H9 (cell line): ENCODE measurements at regions not wholly inside any gene's neighbourhood (a gene's known extent, or its start where the extent isn't known, plus 50 kb on each side); places are given as distances from the start of the nearest gene placed in this dataset.

Source experiments
- DNase-seq: peaks from one replicate; pipeline ENCODE4 v3.0.0-alpha.2; 2017
- H2AFZ ChIP-seq: one replicate; pipeline ENCODE4 v1.6.1; 2013; ENCODE audit warnings: mild to moderate bottlenecking, low read length, control low read depth, moderate library complexity
- H2AK5ac ChIP-seq: 2 replicates; pipeline ENCODE4 v1.6.1; 2013; ENCODE audit warnings: low read length, control low read depth, mixed read lengths; ENCODE audit not compliant: insufficient read length
- H2BK120ac ChIP-seq: one replicate; pipeline ENCODE4 v1.6.1; 2013; ENCODE audit warnings: low read depth, mild to moderate bottlenecking, low read length, control low read depth, inconsistent platforms; ENCODE audit not compliant: poor library complexity, severe bottlenecking
- H2BK12ac ChIP-seq: 2 replicates; pipeline ENCODE4 v1.6.1; 2013; ENCODE audit warnings: low read length, control low read depth, mixed read lengths, low read depth; ENCODE audit not compliant: insufficient read length
- H2BK15ac ChIP-seq: 2 replicates; pipeline ENCODE4 v1.6.1; 2013; ENCODE audit warnings: low read depth, low read length, control low read depth
- H2BK20ac ChIP-seq: one replicate; pipeline ENCODE4 v1.6.1; 2013; ENCODE audit warnings: low read depth, mild to moderate bottlenecking, low read length, control low read depth, inconsistent platforms; ENCODE audit not compliant: poor library complexity, severe bottlenecking
- H2BK5ac ChIP-seq: 2 replicates; pipeline ENCODE4 v1.6.1; 2013; ENCODE audit warnings: low read length, control low read depth, mixed read lengths; ENCODE audit not compliant: insufficient read length
- H3K14ac ChIP-seq: 2 replicates; pipeline ENCODE4 v1.6.1; 2013; ENCODE audit warnings: low read length, control low read depth; ENCODE audit not compliant: insufficient read depth
- H3K18ac ChIP-seq: 2 replicates; pipeline ENCODE4 v1.6.1; 2013; ENCODE audit warnings: low read depth, mild to moderate bottlenecking, mixed read lengths, low read length, control low read depth; ENCODE audit not compliant: insufficient read length
- H3K23ac ChIP-seq: 2 replicates; pipeline ENCODE4 v1.6.1; 2013; ENCODE audit warnings: low read length, control low read depth, mixed read lengths, low read depth; ENCODE audit not compliant: insufficient read length
- H3K23me2 ChIP-seq: 2 replicates; pipeline ENCODE4 v1.6.1; 2013; ENCODE audit warnings: low read depth, mild to moderate bottlenecking, mixed read lengths, low read length, control low read depth; ENCODE audit not compliant: insufficient read length, poor library complexity, severe bottlenecking
- H3K27ac ChIP-seq: 2 replicates; pipeline ENCODE4 v1.5.1; 2013; ENCODE audit warnings: low read length, control low read depth, mixed read lengths, low read depth; ENCODE audit not compliant: insufficient read length
- H3K27me3 ChIP-seq: 2 replicates; pipeline ENCODE4 v1.6.1; 2013; ENCODE audit warnings: low read length, control low read depth, inconsistent platforms; ENCODE audit not compliant: insufficient read depth
- H3K4ac ChIP-seq: 2 replicates; pipeline ENCODE4 v1.6.1; 2013; ENCODE audit warnings: low read depth, mild to moderate bottlenecking, control low read depth, inconsistent platforms, low read length, moderate library complexity
- H3K4me1 ChIP-seq: 2 replicates; pipeline ENCODE4 v1.6.1; 2013; ENCODE audit warnings: low read length, control low read depth, inconsistent platforms; ENCODE audit not compliant: insufficient read depth
- H3K4me2 ChIP-seq: 2 replicates; pipeline ENCODE4 v1.6.1; 2013; ENCODE audit warnings: low read length, control low read depth, mixed read lengths; ENCODE audit not compliant: insufficient read length, insufficient read depth
- H3K56ac ChIP-seq: 2 replicates; pipeline ENCODE4 v1.6.1; 2013; ENCODE audit warnings: low read depth, mild to moderate bottlenecking, mixed read lengths, low read length, control low read depth; ENCODE audit not compliant: insufficient read length
- H3K79me1 ChIP-seq: 2 replicates; pipeline ENCODE4 v1.6.1; 2013; ENCODE audit warnings: low read depth, mild to moderate bottlenecking, moderate library complexity, low read length, control low read depth, inconsistent platforms; ENCODE audit not compliant: insufficient read depth, poor library complexity, severe bottlenecking
- H3K79me2 ChIP-seq: 2 replicates; pipeline ENCODE4 v1.6.1; 2013; ENCODE audit warnings: low read length, control low read depth, inconsistent platforms; ENCODE audit not compliant: insufficient read depth
- H3K9ac ChIP-seq: 2 replicates; pipeline ENCODE4 v1.6.1; 2013; ENCODE audit warnings: low read length, control low read depth, mixed read lengths; ENCODE audit not compliant: insufficient read length; ENCODE audit errors: extremely low read depth
- H3K9me3 ChIP-seq: one replicate; pipeline ENCODE4 v1.6.1; 2013; ENCODE audit warnings: low read depth, low read length, inconsistent platforms; ENCODE audit not compliant: control insufficient read depth
- H3T11ph ChIP-seq: one replicate; pipeline ENCODE4 v1.6.1; 2013; ENCODE audit warnings: mild to moderate bottlenecking, low read length, control low read depth, inconsistent platforms
- H4K20me1 ChIP-seq: one replicate; pipeline ENCODE4 v1.6.1; 2013; ENCODE audit not compliant: control insufficient read depth, insufficient read length, insufficient read depth
- H4K5ac ChIP-seq: 2 replicates; pipeline ENCODE4 v1.6.1; 2013; ENCODE audit warnings: low read depth, mild to moderate bottlenecking, mixed read lengths, low read length, control low read depth; ENCODE audit not compliant: insufficient read length
- H4K8ac ChIP-seq: replicated peaks from 2 replicates; pipeline ENCODE4 v1.6.1; 2013; ENCODE audit warnings: low read length, control low read depth, mixed read lengths, low read depth; ENCODE audit not compliant: insufficient read length
- H4K91ac ChIP-seq: 2 replicates; pipeline ENCODE4 v1.6.1; 2013; ENCODE audit warnings: low read depth, mild to moderate bottlenecking, moderate library complexity, mixed read lengths, low read length, control low read depth; ENCODE audit not compliant: insufficient read length
- H3K27ac Mint-ChIP-seq, 3 experiments: 2 replicates in 2 of 3; 3 replicates in 1 of 3; pipeline ENCODE4 v1.8.0; 2020 to 2021; ENCODE audit warnings: mixed read lengths in 3 of 3, mild to moderate bottlenecking in 1 of 3, moderate library complexity in 1 of 3
- H3K27me3 Mint-ChIP-seq: 2 replicates; pipeline ENCODE4 v1.8.0; 2021; ENCODE audit warnings: low read depth, mild to moderate bottlenecking, moderate library complexity, mixed read lengths
- H3K36me3 Mint-ChIP-seq, 3 experiments: 2 replicates in 2 of 3; 3 replicates in 1 of 3; pipeline ENCODE4 v1.8.0; 2020 to 2021; ENCODE audit warnings: low read depth in 3 of 3, mixed read lengths in 3 of 3; ENCODE audit not compliant: insufficient read depth in 1 of 3
- H3K4me1 Mint-ChIP-seq, 2 experiments: 2 replicates each; pipeline ENCODE4 v1.8.0; 2020; ENCODE audit warnings: mixed read lengths in 2 of 2
- H3K4me3 Mint-ChIP-seq, 2 experiments: 2 replicates in 1 of 2; 3 replicates in 1 of 2; pipeline ENCODE4 v1.8.0; 2020 to 2021; ENCODE audit warnings: mild to moderate bottlenecking in 2 of 2, mixed read lengths in 2 of 2, moderate library complexity in 1 of 2
- H3K9me3 Mint-ChIP-seq, 2 experiments: 2 replicates in 1 of 2; 3 replicates in 1 of 2; pipeline ENCODE4 v1.8.0; 2020; ENCODE audit warnings: mild to moderate bottlenecking in 2 of 2, mixed read lengths in 2 of 2, moderate library complexity in 1 of 2
- CTCF ChIP-seq: fragments of 200-600 bp; sonication (generic); conservative IDR thresholded peaks from 3 replicates; pipeline ENCODE4 v1.8.0; 2021; ENCODE audit warnings: antibody characterized with exemption, mild to moderate bottlenecking
- WGBS: extraction: QIAGEN DNeasy Blood & Tissue Kit; methylation state at CpG from one replicate; pipeline ENCODE4 v1.1.7; 2013; ENCODE audit warnings: missing lambda C conversion rate, low lambda C conversion rate, mixed read lengths; ENCODE audit not compliant: insufficient read length; ENCODE audit errors: extremely low coverage; 5-methylcytosine and 5-hydroxymethylcytosine counted together

- Histone ChIP-seq H3K9ac (no peak overlapping the region), H3K9me3 (no peaks in the 10 kb centered on the region), H3K56ac (no peak overlapping the region), H3K23me2 (no peaks in the 10 kb centered on the region), H2BK20ac (no peak overlapping the region), H3K23ac (no peak overlapping the region), H3K4me2 (peak overlapping the region; percentile 3), H4K91ac (no peak overlapping the region), H2BK12ac (no peak overlapping the region), H4K8ac (no peak overlapping the region), H2BK15ac (no peak overlapping the region), H2AFZ (no peak overlapping the region), H3K27me3 (no peaks in the 10 kb centered on the region), H3K79me1 (no peaks in the 10 kb centered on the region), H2BK120ac (no peak overlapping the region), H2BK5ac (no peak overlapping the region), H3K27ac (peak overlapping the region; percentile 52), H4K20me1 (no peaks in the 10 kb centered on the region), H3K79me2 (no peaks in the 10 kb centered on the region), H3K14ac (no peak overlapping the region), H4K5ac (no peak overlapping the region), H3T11ph (no peak overlapping the region), H3K4me1 (peaks cover 26% of the 10 kb centered on the region), H3K18ac (no peak overlapping the region), H3K4ac (no peak overlapping the region), H2AK5ac (no peak overlapping the region)
- H3K4me3 Mint-ChIP-seq: peak overlapping the region; percentile 13 to 39; a peak in 4 of 5 replicates
- H3K4me1 Mint-ChIP-seq: peaks cover 49 to 65% of the 10 kb centered on the region in 2 experiments
- no peak for DNase-seq
- no CpG with 5 or more reads among the region's 6 CpGs for WGBS
- no peak for TF ChIP-seq CTCF
- peaks cover 3 to 4% of the 10 kb centered on the region in 2 experiments; a peak in 4 of 5 replicates for H3K9me3 Mint-ChIP-seq
- H3K36me3 Mint-ChIP-seq: peaks cover 0 to 15% (median 0%) of the 10 kb centered on the region in 3 experiments; a peak in 3 of 7 replicates
- peak overlapping the region; percentile 13 to 98 (median 97); a peak in 6 of 7 replicates for H3K27ac Mint-ChIP-seq
- peaks cover under 1% of the 10 kb centered on the region; the same call in 1 of the 2 replicates for H3K27me3 Mint-ChIP-seq
Observed at GRCh38 chr10:121288864-121289661, 309.2 kb downstream of the FGFR2 start.
